ENCODE measurements at regions not wholly inside any gene's neighbourhood (a gene's known extent, or its start where the extent isn't known, plus 50 kb on each side); places are given as distances from the start of the nearest gene placed in this dataset.

DNA sequence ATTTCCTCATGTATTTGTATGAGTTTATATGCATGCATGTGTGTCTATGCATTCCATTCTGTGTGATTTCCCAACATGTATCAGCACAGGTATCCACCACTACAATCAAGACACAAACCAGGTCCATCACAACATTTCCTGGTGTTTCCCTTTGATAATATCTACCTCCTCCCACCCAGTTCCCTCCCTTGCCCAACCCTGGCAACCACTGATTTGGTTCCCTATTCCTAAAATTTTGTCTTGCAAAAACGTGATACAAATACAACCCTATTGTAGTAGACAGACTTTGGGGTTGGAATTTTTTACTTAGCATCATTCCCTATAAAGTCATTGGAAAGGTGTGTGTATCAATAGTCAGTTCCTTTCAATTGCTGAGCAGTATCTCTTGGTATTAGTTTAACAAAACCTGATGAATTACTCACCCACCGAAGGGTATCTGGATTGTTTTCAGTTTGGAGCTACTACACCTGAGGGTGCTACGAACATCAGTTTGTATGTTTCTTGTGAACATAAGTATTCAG is 51.8 kb upstream of the IGLL5 start:
- no peak overlapping the region for H3K4me2 ChIP-seq (ENCODE audit: low read length)
- no peaks in the 10 kb centered on the region for H3K9me2 ChIP-seq (ENCODE audit: insufficient read depth, low read length)
- no peak overlapping the region for H3K27ac ChIP-seq (ENCODE audit: low read length)
- no peaks in the 10 kb centered on the region for H4K20me1 ChIP-seq (ENCODE audit: insufficient read depth)
- no peak overlapping the region for H3K4me3 ChIP-seq (ENCODE audit: low read length)
- H2AFZ ChIP-seq (ENCODE audit: low read depth, low read length) = no peak overlapping the region
- H3F3A ChIP-seq (ENCODE audit: insufficient read depth, low read length, poor library complexity, severe bottlenecking) = no peaks in the 10 kb centered on the region
- no peak overlapping the region for H3K9ac ChIP-seq (ENCODE audit: low read length)
- no peaks in the 10 kb centered on the region for H3K9me3 ChIP-seq (ENCODE audit: low read length)
- H3K27me3 ChIP-seq (ENCODE audit: insufficient read depth, low read depth, low read length) = no peaks in the 10 kb centered on the region
- H3K79me2 ChIP-seq (replicated peaks; ENCODE audit: insufficient read depth, low read length) = no peaks in the 10 kb centered on the region
- H3K36me3 ChIP-seq (ENCODE audit: insufficient read depth, low read length) = no peaks in the 10 kb centered on the region
- TF ChIP-seq SMC3 (conservative IDR thresholded peaks at IDR 0.05; ENCODE audit: poor library complexity) (no peak), POLR2AphosphoS5 (IDR thresholded peaks at IDR 0.05) (no peak)
- TF ChIP-seq, protein P1, sequence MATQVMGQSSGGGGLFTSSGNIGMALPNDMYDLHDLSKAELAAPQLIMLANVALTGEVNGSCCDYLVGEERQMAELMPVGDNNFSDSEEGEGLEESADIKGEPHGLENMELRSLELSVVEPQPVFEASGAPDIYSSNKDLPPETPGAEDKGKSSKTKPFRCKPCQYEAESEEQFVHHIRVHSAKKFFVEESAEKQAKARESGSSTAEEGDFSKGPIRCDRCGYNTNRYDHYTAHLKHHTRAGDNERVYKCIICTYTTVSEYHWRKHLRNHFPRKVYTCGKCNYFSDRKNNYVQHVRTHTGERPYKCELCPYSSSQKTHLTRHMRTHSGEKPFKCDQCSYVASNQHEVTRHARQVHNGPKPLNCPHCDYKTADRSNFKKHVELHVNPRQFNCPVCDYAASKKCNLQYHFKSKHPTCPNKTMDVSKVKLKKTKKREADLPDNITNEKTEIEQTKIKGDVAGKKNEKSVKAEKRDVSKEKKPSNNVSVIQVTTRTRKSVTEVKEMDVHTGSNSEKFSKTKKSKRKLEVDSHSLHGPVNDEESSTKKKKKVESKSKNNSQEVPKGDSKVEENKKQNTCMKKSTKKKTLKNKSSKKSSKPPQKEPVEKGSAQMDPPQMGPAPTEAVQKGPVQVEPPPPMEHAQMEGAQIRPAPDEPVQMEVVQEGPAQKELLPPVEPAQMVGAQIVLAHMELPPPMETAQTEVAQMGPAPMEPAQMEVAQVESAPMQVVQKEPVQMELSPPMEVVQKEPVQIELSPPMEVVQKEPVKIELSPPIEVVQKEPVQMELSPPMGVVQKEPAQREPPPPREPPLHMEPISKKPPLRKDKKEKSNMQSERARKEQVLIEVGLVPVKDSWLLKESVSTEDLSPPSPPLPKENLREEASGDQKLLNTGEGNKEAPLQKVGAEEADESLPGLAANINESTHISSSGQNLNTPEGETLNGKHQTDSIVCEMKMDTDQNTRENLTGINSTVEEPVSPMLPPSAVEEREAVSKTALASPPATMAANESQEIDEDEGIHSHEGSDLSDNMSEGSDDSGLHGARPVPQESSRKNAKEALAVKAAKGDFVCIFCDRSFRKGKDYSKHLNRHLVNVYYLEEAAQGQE (IDR thresholded peaks at IDR 0.05; ENCODE audit: borderline replicate concordance) = no peak

DNA sequence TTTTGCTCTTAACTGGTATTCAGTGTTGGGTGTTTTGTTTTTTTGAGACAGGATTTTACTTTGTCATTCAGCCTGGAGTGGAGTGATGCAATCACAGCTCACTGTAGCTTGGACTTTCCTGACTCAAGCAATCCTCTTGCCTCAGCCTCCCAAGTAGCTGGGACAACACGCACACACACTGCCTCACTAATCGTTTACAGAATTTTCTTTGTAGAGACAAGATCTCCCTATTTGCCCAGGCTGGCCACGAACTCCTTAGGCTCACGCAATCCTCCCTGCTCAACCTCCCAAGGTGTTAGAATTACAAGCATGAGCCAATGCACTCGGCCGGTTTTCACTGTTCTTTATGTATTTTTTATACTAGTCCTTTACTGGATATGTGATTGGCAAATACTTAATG is 51.0 kb upstream of the IGLL5 start:
- H3K9me3 ChIP-seq (ENCODE audit: low read length) = no peaks in the 10 kb centered on the region
- no peaks in the 10 kb centered on the region for H3K27me3 ChIP-seq (ENCODE audit: insufficient read depth, low read depth, low read length)
- no peaks in the 10 kb centered on the region for H3K36me3 ChIP-seq (ENCODE audit: insufficient read depth, low read length)
- H3K79me2 ChIP-seq (replicated peaks; ENCODE audit: insufficient read depth, low read length) = no peaks in the 10 kb centered on the region
- H3K9me2 ChIP-seq (ENCODE audit: insufficient read depth, low read length) = no peaks in the 10 kb centered on the region
- H3K9ac ChIP-seq (ENCODE audit: low read length) = no peak overlapping the region
- no peaks in the 10 kb centered on the region for H4K20me1 ChIP-seq (ENCODE audit: insufficient read depth)
- no peak overlapping the region for H2AFZ ChIP-seq (ENCODE audit: low read depth, low read length)
- H3K4me2 ChIP-seq (ENCODE audit: low read length) = no peak overlapping the region
- TF ChIP-seq, protein P1 (IDR thresholded peaks at IDR 0.05; ENCODE audit: borderline replicate concordance) = no peak
- TF ChIP-seq SMC3 (conservative IDR thresholded peaks at IDR 0.05; ENCODE audit: poor library complexity) (no peak), RAD21 (conservative IDR thresholded peaks at IDR 0.05) (no peak), POLR2AphosphoS5 (IDR thresholded peaks at IDR 0.05) (no peak), MXI1 (conservative IDR thresholded peaks at IDR 0.05; ENCODE audit: poor library complexity, severe bottlenecking) (no peak), EP300 (conservative IDR thresholded peaks at IDR 0.05; ENCODE audit: poor library complexity, severe bottlenecking) (no peak), TAF1 (IDR thresholded peaks at IDR 0.05; ENCODE audit: low read depth) (no peak), EZH2 (IDR thresholded peaks at IDR 0.05; ENCODE audit: borderline replicate concordance, insufficient read depth, low read length, poor library complexity, severe bottlenecking) (no peak)
- TF ChIP-seq, protein P2, sequence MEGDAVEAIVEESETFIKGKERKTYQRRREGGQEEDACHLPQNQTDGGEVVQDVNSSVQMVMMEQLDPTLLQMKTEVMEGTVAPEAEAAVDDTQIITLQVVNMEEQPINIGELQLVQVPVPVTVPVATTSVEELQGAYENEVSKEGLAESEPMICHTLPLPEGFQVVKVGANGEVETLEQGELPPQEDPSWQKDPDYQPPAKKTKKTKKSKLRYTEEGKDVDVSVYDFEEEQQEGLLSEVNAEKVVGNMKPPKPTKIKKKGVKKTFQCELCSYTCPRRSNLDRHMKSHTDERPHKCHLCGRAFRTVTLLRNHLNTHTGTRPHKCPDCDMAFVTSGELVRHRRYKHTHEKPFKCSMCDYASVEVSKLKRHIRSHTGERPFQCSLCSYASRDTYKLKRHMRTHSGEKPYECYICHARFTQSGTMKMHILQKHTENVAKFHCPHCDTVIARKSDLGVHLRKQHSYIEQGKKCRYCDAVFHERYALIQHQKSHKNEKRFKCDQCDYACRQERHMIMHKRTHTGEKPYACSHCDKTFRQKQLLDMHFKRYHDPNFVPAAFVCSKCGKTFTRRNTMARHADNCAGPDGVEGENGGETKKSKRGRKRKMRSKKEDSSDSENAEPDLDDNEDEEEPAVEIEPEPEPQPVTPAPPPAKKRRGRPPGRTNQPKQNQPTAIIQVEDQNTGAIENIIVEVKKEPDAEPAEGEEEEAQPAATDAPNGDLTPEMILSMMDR (IDR thresholded peaks at IDR 0.05; ENCODE audit: poor library complexity, severe bottlenecking) = no peak
- H3F3A ChIP-seq (ENCODE audit: insufficient read depth, low read length, poor library complexity, severe bottlenecking) = no peaks in the 10 kb centered on the region
- H3K4me3 ChIP-seq (ENCODE audit: low read length) = no peak overlapping the region
- H3K27ac ChIP-seq (ENCODE audit: low read length) = no peak overlapping the region

Small RNA genes lying in the stretch of these regions (small RNA-seq; reads per million reads assigned to genes)
- gene AC244157.1 (0 reads per million in 3 experiments), gene AC245028.1 (0 reads per million in 3 experiments), gene AC245028.2 (0 reads per million in 3 experiments), gene AC245028.3 (0 reads per million in 3 experiments), gene IGLV3-13 (0 reads per million in 3 experiments), gene IGLV3-15 (0 reads per million in 3 experiments), gene IGLV3-17 (0 reads per million in 3 experiments), gene IGLVI-20 (0 reads per million in 3 experiments), gene IGLVVI-22-1 (0 reads per million in 3 experiments)

Measured in neural cell (in vitro differentiated cells).